ENCODE measurements at regions not wholly inside any gene's neighbourhood (a gene's known extent, or its start where the extent isn't known, plus 50 kb on each side); places are given as distances from the start of the nearest gene placed in this dataset.

GRCh38 chr3:65202395-65202794, 514.6 kb upstream of the ADAMTS9 start:
- no peak for TF ChIP-seq CTCF (IDR thresholded peaks at IDR 0.05)
- no peak for TF ChIP-seq POLR2A (IDR thresholded peaks at IDR 0.05; ENCODE audit: low read depth)
